ENCODE measurements at regions not wholly inside any gene's neighbourhood (a gene's known extent, or its start where the extent isn't known, plus 50 kb on each side); places are given as distances from the start of the nearest gene placed in this dataset.
"Not testable (repeated sequence)": the region's sequence is repeated elsewhere in the genome, so short reads cannot be mapped to it uniquely, and the experiment has no call there.

GRCh38 chr1:149665528-149665927 is 81.9 kb downstream of the PPIAL4C start:
- TF ChIP-seq POLR2A (IDR thresholded peaks at IDR 0.05); CTCF (IDR thresholded peaks at IDR 0.05 in 4 of 5, conservative IDR thresholded peaks at IDR 0.05 in 1 of 5): not testable (repeated sequence)
